HCT116 (cell line): ENCODE measurements at regions not wholly inside any gene's neighbourhood (a gene's known extent, or its start where the extent isn't known, plus 50 kb on each side); places are given as distances from the start of the nearest gene placed in this dataset.

Experiments used
- ATAC-seq: fragments of 200-7000 bp; cut with Tn5 transposase; 2 replicates; pipeline ENCODE4 v1.9.1; 2020; ENCODE audit warnings: mild to moderate bottlenecking, moderate library complexity
- BruUV-seq: library from RNA; stranded (reverse); fragments of 400-500 nt; replicated peaks from 2 replicates; lab custom pipeline; 2021; lab: Mats Ljungman, UMichigan
- CTCF ChIA-PET: fragments of 300-600 bp; sonication (Branson Sonifier 250); formaldehyde crosslinking; loops from one replicate; lab custom pipeline; 2021; ENCODE audit warnings: antibody characterized with exemption; lab: Charles Lee
- POLR2A ChIA-PET: fragments of 300-600, 350-600 bp; sonication (Branson Sonifier 250); formaldehyde crosslinking; loops from one replicate; lab custom pipeline; 2021; ENCODE audit warnings: antibody characterized with exemption; lab: Charles Lee
- RAD21 ChIA-PET, 2 experiments: fragments of 300-600 bp; sonication (Branson Sonifier 250); formaldehyde crosslinking; loops; one replicate each; lab custom pipeline; 2023; ENCODE audit warnings: low total read pairs in 2 of 2; ENCODE audit not compliant: uncharacterized antibody in 2 of 2, unreplicated experiment in 2 of 2, low non-redundant PET in 1 of 2; lab: Charles Lee
- DNase-seq: peaks from one replicate; pipeline ENCODE4 v3.0.0-alpha.2; 2010; ENCODE audit warnings: low read depth, low spot score
- H2AFZ ChIP-seq: fragments of 200-600 bp; shearing (Covaris generic), sonication (generic); 2 replicates; pipeline ENCODE4 v1.6.1; 2017; ENCODE audit warnings: low read depth, mixed run types, mixed read lengths, antibody characterized with exemption, low read length; ENCODE audit not compliant: poor library complexity, severe bottlenecking
- H3K27ac ChIP-seq: 2 replicates; pipeline ENCODE4 v1.5.1; 2012; ENCODE audit warnings: low read depth, low read length
- H3K27me3 ChIP-seq: fragments of 200-600 bp; sonication (generic); 2 replicates; pipeline ENCODE4 v1.6.1; 2016; ENCODE audit warnings: mixed run types, low read length, mixed read lengths; ENCODE audit not compliant: insufficient read depth
- H3K36me3 ChIP-seq, 2 experiments: fragments of 200-500 bp in 1 of 2; fragments of 200-600 bp in 1 of 2; sonication (Bioruptor generic) in 1 of 2; sonication (generic) in 1 of 2; 2 replicates each; pipeline versions ENCODE4 v1.5.1 to v1.6.1; 2014 to 2016; ENCODE audit warnings: low read length in 2 of 2, inconsistent platforms in 1 of 2, mixed read lengths in 1 of 2, mixed run types in 1 of 2; ENCODE audit not compliant: insufficient read depth in 2 of 2, control insufficient read depth in 1 of 2
- H3K4me1 ChIP-seq, 2 experiments: fragments of 200-600 bp in 1 of 2; sonication (generic) in 1 of 2; 2 replicates each; pipeline versions ENCODE4 v1.5.1 to v1.6.1; 2012 to 2017; ENCODE audit warnings: low read length in 2 of 2, inconsistent platforms in 1 of 2, mild to moderate bottlenecking in 1 of 2, mixed read lengths in 1 of 2, mixed run types in 1 of 2, moderate library complexity in 1 of 2; ENCODE audit not compliant: insufficient read depth in 2 of 2, control insufficient read depth in 1 of 2
- H3K4me2 ChIP-seq: fragments of 200-600 bp; sonication (generic); 2 replicates; pipeline ENCODE4 v1.6.1; 2017; ENCODE audit warnings: mixed run types, low read length, mixed read lengths
- H3K4me3 ChIP-seq, 2 experiments: fragments of 200-600 bp in 1 of 2; sonication (generic) in 1 of 2; replicated peaks in 1 of 2; 2 replicates each; pipeline ENCODE4 v1.5.1; 2011 to 2016; ENCODE audit warnings: low read length in 2 of 2, control low read depth in 1 of 2, low read depth in 1 of 2, mild to moderate bottlenecking in 1 of 2, mixed read lengths in 1 of 2, mixed run types in 1 of 2
- H3K79me2 ChIP-seq: fragments of 200-600 bp; sonication (generic); 2 replicates; pipeline ENCODE4 v1.6.1; 2017; ENCODE audit warnings: mild to moderate bottlenecking, mixed run types, low read length, moderate library complexity, mixed read lengths; ENCODE audit not compliant: insufficient read depth
- H3K9ac ChIP-seq: fragments of 200-600 bp; sonication (generic); 2 replicates; pipeline ENCODE4 v1.6.1; 2016; ENCODE audit warnings: low read length, mixed read lengths
- H3K9me2 ChIP-seq: fragments of 200-600 bp; sonication (generic), shearing (Covaris generic); 2 replicates; pipeline ENCODE4 v1.6.1; 2017; ENCODE audit warnings: mixed run types, mild to moderate bottlenecking, moderate library complexity; ENCODE audit not compliant: insufficient read depth
- H3K9me3 ChIP-seq, 2 experiments: fragments of 200-500 bp in 1 of 2; fragments of 200-600 bp in 1 of 2; sonication (Bioruptor generic) in 1 of 2; sonication (generic) in 1 of 2; 2 replicates each; pipeline ENCODE4 v1.6.1; 2014 to 2017; ENCODE audit warnings: low read length in 2 of 2, mixed read lengths in 2 of 2, inconsistent platforms in 1 of 2, low read depth in 1 of 2, mild to moderate bottlenecking in 1 of 2, mixed run types in 1 of 2, moderate library complexity in 1 of 2; ENCODE audit not compliant: control insufficient read depth in 1 of 2, insufficient read depth in 1 of 2
- H4K20me1 ChIP-seq: fragments of 200-600 bp; sonication (generic), shearing (Covaris generic); 2 replicates; pipeline ENCODE4 v1.6.1; 2017; ENCODE audit warnings: mixed run types, mild to moderate bottlenecking, moderate library complexity; ENCODE audit not compliant: insufficient read depth
- ATF3 ChIP-seq: IDR thresholded peaks from 2 replicates; pipeline ENCODE4 v1.6.1; 2012
- ELF1 ChIP-seq: IDR thresholded peaks from 2 replicates; pipeline ENCODE4 v1.6.1; 2012; ENCODE audit warnings: low read depth, borderline replicate concordance
- EZH2 ChIP-seq: fragments of 200-600 bp; sonication (generic); IDR thresholded peaks from 2 replicates; pipeline ENCODE4 v1.6.1; 2017; ENCODE audit warnings: antibody characterized with exemption, mixed run types
- EZH2phosphoT487 ChIP-seq: fragments of 200-600 bp; IDR thresholded peaks from 2 replicates; pipeline ENCODE4 v1.6.1; 2018; ENCODE audit warnings: antibody characterized with exemption, borderline replicate concordance
- FOSL1 ChIP-seq: IDR thresholded peaks from 2 replicates; pipeline ENCODE4 v1.6.1; 2012; ENCODE audit warnings: low read depth
- POLR2A ChIP-seq: IDR thresholded peaks from 2 replicates; pipeline ENCODE4 v1.7.0; 2011; ENCODE audit warnings: borderline replicate concordance; ENCODE audit not compliant: insufficient read depth, insufficient read length; ENCODE audit errors: extremely low read depth
- RAD21 ChIP-seq: IDR thresholded peaks from 2 replicates; pipeline ENCODE4 v1.6.1; 2012; ENCODE audit warnings: low read depth, mild to moderate bottlenecking
- ZBTB33 ChIP-seq: IDR thresholded peaks from 2 replicates; pipeline ENCODE4 v1.6.1; 2011; ENCODE audit warnings: mild to moderate bottlenecking, low read length, moderate library complexity; ENCODE audit not compliant: insufficient replicate concordance; ENCODE audit errors: extremely low read depth
- ZNF274 ChIP-seq: fragments of 200-500 bp; sonication (Bioruptor generic); IDR thresholded peaks from 2 replicates; pipeline ENCODE4 v1.6.1; 2014; ENCODE audit warnings: mild to moderate bottlenecking, low read depth, low read length, inconsistent platforms
- intact Hi-C: fragments of 100-400 bp; cut with micrococcal nuclease; formaldehyde crosslinking; loops from 2 replicates; pipeline ENCODE4 v1.10.0; 2022

- no peak for TF ChIP-seq ELF1
- no peak for TF ChIP-seq POLR2A
- TF ChIP-seq FOSL1, result no peak
- no peak for TF ChIP-seq RAD21
- no peak for TF ChIP-seq EZH2
- no peak for TF ChIP-seq ATF3
- TF ChIP-seq ZNF274, result no peak
- TF ChIP-seq, all 23 proteins: peak for 0
Observed at GRCh38 chr5:29697785-29698414, 1495.6 kb upstream of the CDH6 start (continued).

- ChIA-PET POLR2A (no interaction called here), RAD21 (no interaction called here), CTCF (no interaction called here)
- BruUV-seq, result no TSS peak
- ATAC-seq (no peak), DNase-seq (no peak)
- Histone ChIP-seq H2AFZ (no peak overlapping the region), H3K36me3 (no peaks in the 10 kb centered on the region), H3K79me2 (no peaks in the 10 kb centered on the region), H3K27ac (no peak overlapping the region), H3K4me2 (no peak overlapping the region), H3K9me3 (peaks cover 4 to 20% of the 10 kb centered on the region in 2 experiments; a peak in 2 of 4 replicates), H3K27me3 (no peaks in the 10 kb centered on the region), H3K9me2 (no peaks in the 10 kb centered on the region), H4K20me1 (no peaks in the 10 kb centered on the region), H3K4me3 (no peak overlapping the region), H3K9ac (no peak overlapping the region), H3K4me1 (no peaks in the 10 kb centered on the region)
- intact Hi-C loops, result no loop called here
- TF ChIP-seq EZH2phosphoT487 (no peak), ZBTB33 (no peak)
Observed at GRCh38 chr5:29697278-29697677, 1496.2 kb upstream of the CDH6 start.
